GM12878 (cell line): ENCODE measurements at regions not wholly inside any gene's neighbourhood (a gene's known extent, or its start where the extent isn't known, plus 50 kb on each side); places are given as distances from the start of the nearest gene placed in this dataset.
A peak's percentile ranks its signal among the peaks of the same experiment; 100 is the strongest.

ENCODE experiments used
- ATAC-seq: fragments of 200-7000 bp; cut with Tn5 transposase; 3 replicates; pipeline ENCODE4 v1.9.1; 2020; ENCODE audit warnings: mild to moderate bottlenecking, moderate library complexity
- BruUV-seq: library from RNA; stranded (reverse); fragments of 400-500 nt; replicated peaks from 2 replicates; lab custom pipeline; 2021; lab: Mats Ljungman, UMichigan
- CTCF ChIA-PET: fragments of 300-600 bp; sonication (Branson Sonifier 250); formaldehyde crosslinking; extraction: SDS; loops from one replicate; lab custom pipeline; 2021; ENCODE audit warnings: inconsistent platforms; lab: Yijun Ruan, JAX
- POLR2A ChIA-PET: fragments of 350-600 bp; formaldehyde crosslinking; extraction: SDS; loops from one replicate; lab custom pipeline; 2021; ENCODE audit warnings: inconsistent platforms; lab: Charles Lee
- RAD21 ChIA-PET: fragments of 300-600 bp; sonication (Branson Sonifier 250); formaldehyde crosslinking; loops from one replicate; lab custom pipeline; 2023; ENCODE audit warnings: antibody characterized with exemption; ENCODE audit not compliant: unreplicated experiment; lab: Charles Lee
- SMC1A ChIA-PET: fragments of 300-600 bp; sonication (Branson Sonifier 250); formaldehyde crosslinking; loops from one replicate; lab custom pipeline; 2023; ENCODE audit not compliant: unreplicated experiment, uncharacterized antibody; lab: Charles Lee
- DNase-seq: peaks from one replicate; pipeline ENCODE4 v3.0.0-alpha.2; 2011; ENCODE audit warnings: low read depth, low spot score
- FAIRE-seq: peaks from 3 replicates; lab custom pipeline; 2011; peaks lifted over from hg19 to GRCh38; lab: Jason Lieb, UNC
- H2AFZ ChIP-seq: 2 replicates; pipeline ENCODE4 v1.6.0; 2011; ENCODE audit warnings: low read depth, low read length, control low read depth; ENCODE audit not compliant: control insufficient read depth
- H3K27ac ChIP-seq: 2 replicates; pipeline ENCODE4 v1.5.1; 2011; ENCODE audit warnings: control low read depth; ENCODE audit not compliant: control insufficient read depth, insufficient read depth
- H3K27me3 ChIP-seq, 2 experiments: replicated peaks in 1 of 2; 2 replicates each; pipeline versions ENCODE4 v1.6.0 to v1.6.1; 2011; ENCODE audit warnings: low read length in 1 of 2; ENCODE audit not compliant: control insufficient read depth in 2 of 2, insufficient read depth in 2 of 2
- H3K36me3 ChIP-seq, 2 experiments: 2 replicates each; pipeline ENCODE4 v1.5.1; 2011; ENCODE audit warnings: low read length in 1 of 2; ENCODE audit not compliant: control insufficient read depth in 2 of 2, insufficient read depth in 2 of 2
- H3K4me1 ChIP-seq: 2 replicates; pipeline ENCODE4 v1.6.1; 2011; ENCODE audit warnings: mild to moderate bottlenecking, low read length, moderate library complexity, mixed read lengths; ENCODE audit not compliant: control insufficient read depth, insufficient read depth
- H3K4me2 ChIP-seq: 2 replicates; pipeline ENCODE4 v1.6.0; 2011; ENCODE audit warnings: control low read depth; ENCODE audit not compliant: control insufficient read depth, insufficient read depth
- H3K4me3 ChIP-seq: fragments of 200-600 bp; sonication (generic); 2 replicates; pipeline ENCODE4 v1.5.1; 2016
- H3K79me2 ChIP-seq: 2 replicates; pipeline ENCODE4 v1.6.0; 2011; ENCODE audit warnings: low read length; ENCODE audit not compliant: control insufficient read depth, insufficient read depth
- H3K9ac ChIP-seq: 2 replicates; pipeline ENCODE4 v1.8.0; 2011; ENCODE audit warnings: low read length, control low read depth, mixed read lengths; ENCODE audit not compliant: control insufficient read depth, insufficient read depth
- H3K9me3 ChIP-seq: replicated peaks from 3 replicates; pipeline ENCODE4 v1.5.1; 2011; ENCODE audit warnings: mild to moderate bottlenecking, low read length; ENCODE audit not compliant: control insufficient read depth, insufficient read depth
- H4K20me1 ChIP-seq: 2 replicates; pipeline ENCODE4 v1.6.0; 2011; ENCODE audit not compliant: control insufficient read depth, insufficient read depth
- ZNF217 ChIP-seq: fragments of 450-650 bp; IDR thresholded peaks from 2 replicates; pipeline ENCODE4 v1.6.1; 2017; ENCODE audit warnings: antibody characterized with exemption, mild to moderate bottlenecking
- WGBS: methylation state at CpG from one replicate; pipeline ENCODE4 v1.1.6; 2016; ENCODE audit warnings: low lambda C conversion rate; ENCODE audit not compliant: insufficient replicate concordance, insufficient coverage; ENCODE audit errors: missing lambda C conversion rate; 5-methylcytosine and 5-hydroxymethylcytosine counted together
- in situ Hi-C: fragments of 300-500 bp; cut with MboI; formaldehyde crosslinking; loops from 9 replicates; pipeline ENCODE4 v1.14.3; 2018; ENCODE audit warnings: mixed read lengths
- intact Hi-C: fragments of 100-400 bp; cut with micrococcal nuclease; formaldehyde crosslinking; loops from one replicate; pipeline ENCODE4 v1.14.2; 2022; ENCODE audit not compliant: unreplicated experiment
- TF ChIP-seq, protein P1 (sequence below): IDR thresholded peaks from 2 replicates; pipeline ENCODE4 v1.6.1; 2012; ENCODE audit warnings: improper control_type of control experiment, low read depth, low read length; ENCODE audit not compliant: insufficient replicate concordance

DNA sequence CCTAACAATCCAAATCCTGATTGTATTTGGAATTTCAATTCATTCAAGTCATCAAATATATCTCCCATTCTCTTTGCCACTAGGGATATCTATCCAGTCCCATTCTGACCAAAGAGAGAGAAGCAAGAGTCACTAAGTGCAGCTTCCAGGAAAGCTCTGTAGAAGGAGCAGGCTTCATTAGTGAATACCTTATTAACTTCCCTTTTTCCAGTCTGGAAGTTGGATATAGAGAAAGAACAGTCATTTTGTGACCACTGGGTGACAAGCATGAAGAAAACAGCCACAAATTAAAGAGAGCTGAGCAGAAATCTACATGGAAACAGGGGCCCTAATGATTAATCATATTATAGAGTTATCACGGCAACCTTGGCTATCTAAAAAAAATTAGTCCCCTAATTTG lies 190.7 kb upstream of the ADO start:
- FAIRE-seq: no peak
- H3K4me2 ChIP-seq: peak overlapping the region; percentile 5
- no peaks in the 10 kb centered on the region for H4K20me1 ChIP-seq
- in situ Hi-C loops: loop anchor here (5.0 kb wide), 1 partner anchor 198 kb away; no protein-coding TSS in a partner anchor
- ChIA-PET POLR2A (interaction anchor here (0.5 to 1.6 kb wide), 6 partner anchors 21 to 576 kb away, joined by 3 to 5 read pairs (median 4); no protein-coding TSS in a partner anchor), RAD21 (interaction anchor here (0.9 to 6.5 kb wide), 15 partner anchors 14 to 544 kb away, joined by 3 to 132 read pairs (median 5); partner anchors contain the start of gene EGR2), SMC1A (interaction anchor here (0.6 to 8.9 kb wide), 17 partner anchors 9 to 540 kb away, joined by 3 to 131 read pairs (median 5); partner anchors contain the start of gene EGR2), CTCF (interaction anchor here (0.7 to 7.5 kb wide), 13 partner anchors 13 to 552 kb away, joined by 3 to 123 read pairs (median 6); partner anchors contain the start of gene EGR2)
- no peaks in the 10 kb centered on the region for H3K36me3 ChIP-seq
- H3K4me1 ChIP-seq: peaks cover 36% of the 10 kb centered on the region
- H3K79me2 ChIP-seq: no peaks in the 10 kb centered on the region
- no TSS peak for BruUV-seq
- H3K27me3 ChIP-seq: no peaks in the 10 kb centered on the region
- TF ChIP-seq ZNF217: no peak
- TF ChIP-seq, protein P1, sequence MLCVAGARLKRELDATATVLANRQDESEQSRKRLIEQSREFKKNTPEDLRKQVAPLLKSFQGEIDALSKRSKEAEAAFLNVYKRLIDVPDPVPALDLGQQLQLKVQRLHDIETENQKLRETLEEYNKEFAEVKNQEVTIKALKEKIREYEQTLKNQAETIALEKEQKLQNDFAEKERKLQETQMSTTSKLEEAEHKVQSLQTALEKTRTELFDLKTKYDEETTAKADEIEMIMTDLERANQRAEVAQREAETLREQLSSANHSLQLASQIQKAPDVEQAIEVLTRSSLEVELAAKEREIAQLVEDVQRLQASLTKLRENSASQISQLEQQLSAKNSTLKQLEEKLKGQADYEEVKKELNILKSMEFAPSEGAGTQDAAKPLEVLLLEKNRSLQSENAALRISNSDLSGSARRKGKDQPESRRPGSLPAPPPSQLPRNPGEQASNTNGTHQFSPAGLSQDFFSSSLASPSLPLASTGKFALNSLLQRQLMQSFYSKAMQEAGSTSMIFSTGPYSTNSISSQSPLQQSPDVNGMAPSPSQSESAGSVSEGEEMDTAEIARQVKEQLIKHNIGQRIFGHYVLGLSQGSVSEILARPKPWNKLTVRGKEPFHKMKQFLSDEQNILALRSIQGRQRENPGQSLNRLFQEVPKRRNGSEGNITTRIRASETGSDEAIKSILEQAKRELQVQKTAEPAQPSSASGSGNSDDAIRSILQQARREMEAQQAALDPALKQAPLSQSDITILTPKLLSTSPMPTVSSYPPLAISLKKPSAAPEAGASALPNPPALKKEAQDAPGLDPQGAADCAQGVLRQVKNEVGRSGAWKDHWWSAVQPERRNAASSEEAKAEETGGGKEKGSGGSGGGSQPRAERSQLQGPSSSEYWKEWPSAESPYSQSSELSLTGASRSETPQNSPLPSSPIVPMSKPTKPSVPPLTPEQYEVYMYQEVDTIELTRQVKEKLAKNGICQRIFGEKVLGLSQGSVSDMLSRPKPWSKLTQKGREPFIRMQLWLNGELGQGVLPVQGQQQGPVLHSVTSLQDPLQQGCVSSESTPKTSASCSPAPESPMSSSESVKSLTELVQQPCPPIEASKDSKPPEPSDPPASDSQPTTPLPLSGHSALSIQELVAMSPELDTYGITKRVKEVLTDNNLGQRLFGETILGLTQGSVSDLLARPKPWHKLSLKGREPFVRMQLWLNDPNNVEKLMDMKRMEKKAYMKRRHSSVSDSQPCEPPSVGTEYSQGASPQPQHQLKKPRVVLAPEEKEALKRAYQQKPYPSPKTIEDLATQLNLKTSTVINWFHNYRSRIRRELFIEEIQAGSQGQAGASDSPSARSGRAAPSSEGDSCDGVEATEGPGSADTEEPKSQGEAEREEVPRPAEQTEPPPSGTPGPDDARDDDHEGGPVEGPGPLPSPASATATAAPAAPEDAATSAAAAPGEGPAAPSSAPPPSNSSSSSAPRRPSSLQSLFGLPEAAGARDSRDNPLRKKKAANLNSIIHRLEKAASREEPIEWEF: peak; percentile 33
- no peak overlapping the region for H2AFZ ChIP-seq
- intact Hi-C loops: loop anchor here (1.0 to 5.0 kb wide), 6 partner anchors 39 to 543 kb away; partner anchors contain the start of gene EGR2
- H3K9me3 ChIP-seq: no peaks in the 10 kb centered on the region; the same call in 2 of the 3 replicates
- no peak for ATAC-seq
- H3K9ac ChIP-seq: no peak overlapping the region
- peak overlapping the region; percentile 22 for H3K27ac ChIP-seq
- DNase-seq: no peak
- WGBS: 40% methylated on average over 1 of the region's 1 CpG
- no peak overlapping the region for H3K4me3 ChIP-seq
